ENCODE measurements at regions not wholly inside any gene's neighbourhood (a gene's known extent, or its start where the extent isn't known, plus 50 kb on each side); places are given as distances from the start of the nearest gene placed in this dataset.
A peak's percentile ranks its signal among the peaks of the same experiment; 100 is the strongest.

GRCh38 chr4:29852537-29852936 is 867.6 kb upstream of the PCDH7 start:
- no peak overlapping the region for H3K4me3 ChIP-seq (replicated peaks in 1 of 2; ENCODE audit: low read depth in 2 of 2, low read length in 2 of 2)
- DNase-seq (ENCODE audit: low read depth in 2 of 2) = no peak
- TF ChIP-seq, protein P1, sequence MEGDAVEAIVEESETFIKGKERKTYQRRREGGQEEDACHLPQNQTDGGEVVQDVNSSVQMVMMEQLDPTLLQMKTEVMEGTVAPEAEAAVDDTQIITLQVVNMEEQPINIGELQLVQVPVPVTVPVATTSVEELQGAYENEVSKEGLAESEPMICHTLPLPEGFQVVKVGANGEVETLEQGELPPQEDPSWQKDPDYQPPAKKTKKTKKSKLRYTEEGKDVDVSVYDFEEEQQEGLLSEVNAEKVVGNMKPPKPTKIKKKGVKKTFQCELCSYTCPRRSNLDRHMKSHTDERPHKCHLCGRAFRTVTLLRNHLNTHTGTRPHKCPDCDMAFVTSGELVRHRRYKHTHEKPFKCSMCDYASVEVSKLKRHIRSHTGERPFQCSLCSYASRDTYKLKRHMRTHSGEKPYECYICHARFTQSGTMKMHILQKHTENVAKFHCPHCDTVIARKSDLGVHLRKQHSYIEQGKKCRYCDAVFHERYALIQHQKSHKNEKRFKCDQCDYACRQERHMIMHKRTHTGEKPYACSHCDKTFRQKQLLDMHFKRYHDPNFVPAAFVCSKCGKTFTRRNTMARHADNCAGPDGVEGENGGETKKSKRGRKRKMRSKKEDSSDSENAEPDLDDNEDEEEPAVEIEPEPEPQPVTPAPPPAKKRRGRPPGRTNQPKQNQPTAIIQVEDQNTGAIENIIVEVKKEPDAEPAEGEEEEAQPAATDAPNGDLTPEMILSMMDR (IDR thresholded peaks at IDR 0.05; ENCODE audit: low read depth, low read length) = no peak

DNA sequence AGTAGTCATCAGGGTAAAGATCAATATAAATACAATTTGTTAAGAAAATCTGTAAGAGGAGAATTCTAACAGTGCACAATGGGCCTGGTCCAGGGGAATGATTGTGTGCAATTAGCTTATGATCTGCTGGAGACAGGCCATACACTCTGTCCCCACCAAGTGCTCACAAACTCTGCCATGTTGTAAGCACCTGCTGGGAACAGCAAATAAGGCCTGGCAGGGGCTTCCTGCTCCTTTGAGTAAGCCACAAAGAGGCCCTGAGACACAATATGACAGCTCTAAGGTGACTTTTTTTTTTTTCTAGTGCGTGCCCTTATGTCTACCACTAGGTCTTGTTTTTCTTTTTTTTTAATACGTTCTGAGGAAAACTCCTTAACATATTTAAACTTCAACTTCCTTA is 866.3 kb upstream of the PCDH7 start:
- DNase-seq (ENCODE audit: low read depth in 2 of 2) = no peak
- H3K4me3 ChIP-seq (replicated peaks in 1 of 2; ENCODE audit: low read depth in 2 of 2, low read length in 2 of 2) = no peak overlapping the region
- TF ChIP-seq, protein P1 (IDR thresholded peaks at IDR 0.05; ENCODE audit: low read depth, low read length) = no peak

GRCh38 chr4:29861307-29861706 is 858.9 kb upstream of the PCDH7 start:
- no peak overlapping the region for H3K4me3 ChIP-seq (replicated peaks in 1 of 2; ENCODE audit: low read depth in 2 of 2, low read length in 2 of 2)
- DNase-seq (ENCODE audit: low read depth in 2 of 2) = peak in 1 of 2 donors; percentile 1

GRCh38 chr4:29867412-29867811 is 852.8 kb upstream of the PCDH7 start:
- no peak overlapping the region for H3K4me3 ChIP-seq (replicated peaks in 1 of 2; ENCODE audit: low read depth in 2 of 2, low read length in 2 of 2)
- TF ChIP-seq, protein P1 (IDR thresholded peaks at IDR 0.05; ENCODE audit: low read depth, low read length) = no peak
- DNase-seq (ENCODE audit: low read depth in 2 of 2) = no peak

More at GRCh38 chr4:29861307-29861706, 858.9 kb upstream of the PCDH7 start:
- TF ChIP-seq, protein P1 (IDR thresholded peaks at IDR 0.05; ENCODE audit: low read depth, low read length) = no peak

- TF ChIP-seq, protein P1 (IDR thresholded peaks at IDR 0.05; ENCODE audit: low read depth, low read length) = no peak
- H3K4me3 ChIP-seq (replicated peaks in 1 of 2; ENCODE audit: low read depth in 2 of 2, low read length in 2 of 2) = no peak overlapping the region
- DNase-seq (ENCODE audit: low read depth in 2 of 2) = no peak
Observed at GRCh38 chr4:29900336-29900735, 819.8 kb upstream of the PCDH7 start.

- DNase-seq (ENCODE audit: low read depth in 2 of 2) = no peak
- H3K4me3 ChIP-seq (replicated peaks in 1 of 2; ENCODE audit: low read depth in 2 of 2, low read length in 2 of 2) = no peak overlapping the region
- TF ChIP-seq, protein P1 (IDR thresholded peaks at IDR 0.05; ENCODE audit: low read depth, low read length) = no peak
Observed at GRCh38 chr4:29908276-29908675, 811.9 kb upstream of the PCDH7 start.

- no peak for DNase-seq (ENCODE audit: low read depth in 2 of 2)
- no peak overlapping the region for H3K4me3 ChIP-seq (replicated peaks in 1 of 2; ENCODE audit: low read depth in 2 of 2, low read length in 2 of 2)
- TF ChIP-seq, protein P1 (IDR thresholded peaks at IDR 0.05; ENCODE audit: low read depth, low read length) = no peak
Observed at GRCh38 chr4:29927895-29928294, 792.3 kb upstream of the PCDH7 start.

Measured in cardiac fibroblast (primary cell).